GM19351 (cell line): ENCODE measurements at regions not wholly inside any gene's neighbourhood (a gene's known extent, or its start where the extent isn't known, plus 50 kb on each side); places are given as distances from the start of the nearest gene placed in this dataset.

Source experiments
- ATAC-seq: cut with Tn5 transposase; IDR thresholded peaks from one replicate; pipeline ENCODE4 v1.9.1; 2021; ENCODE audit warnings: mild to moderate bottlenecking, moderate library complexity; ENCODE audit not compliant: unreplicated experiment

- no peak for ATAC-seq
Observed at GRCh38 chr16:51556694-51557340, 405.7 kb upstream of the SALL1 start.

- ATAC-seq: no peak
Observed at GRCh38 chr16:51553910-51554309, 402.8 kb upstream of the SALL1 start.

DNA sequence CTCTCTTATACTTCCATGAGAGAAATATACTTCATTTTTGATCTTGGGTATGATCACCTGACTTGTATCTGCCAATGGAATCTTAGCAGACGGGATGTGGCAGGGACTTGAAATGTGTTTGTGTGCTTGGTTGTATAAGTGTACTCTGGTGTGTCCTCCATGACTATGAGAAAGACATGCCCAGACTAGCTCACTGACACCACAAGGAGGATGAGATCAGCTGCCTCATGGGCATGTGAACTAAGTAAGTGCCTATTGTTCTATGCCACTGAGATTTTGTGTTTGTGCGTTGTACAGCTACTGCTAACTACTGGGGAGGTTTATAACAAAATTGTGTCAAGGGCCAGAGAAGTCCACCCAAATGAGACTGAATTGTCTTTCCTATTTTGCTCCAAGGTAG is 402.2 kb upstream of the SALL1 start:
- ATAC-seq: no peak

DNA sequence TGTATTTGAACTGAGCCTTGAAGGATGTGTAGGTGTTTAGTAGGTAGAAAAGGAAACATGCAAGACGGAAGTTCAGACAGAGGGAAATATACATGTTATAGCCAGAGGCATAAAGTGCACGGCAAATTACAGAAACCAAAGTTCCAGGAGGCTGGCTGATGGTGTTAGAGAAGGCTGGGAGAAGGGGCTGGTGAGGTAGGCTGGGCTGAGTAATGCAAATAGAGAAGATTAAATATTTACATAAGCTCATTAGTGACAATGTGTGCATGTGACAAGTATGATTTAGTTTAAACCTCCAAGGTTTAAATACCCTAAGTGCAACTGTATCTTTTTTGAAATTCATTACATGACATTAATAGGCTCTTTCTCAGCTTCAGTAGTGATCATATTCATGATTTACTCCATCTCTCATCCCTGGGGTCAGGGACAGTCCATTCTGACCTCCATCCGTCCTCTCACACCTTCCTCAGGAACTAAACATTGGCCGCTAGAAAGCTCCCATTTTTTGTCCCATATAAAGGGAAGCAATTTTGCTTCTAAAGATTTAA is 399.8 kb upstream of the SALL1 start:
- ATAC-seq: no peak

DNA sequence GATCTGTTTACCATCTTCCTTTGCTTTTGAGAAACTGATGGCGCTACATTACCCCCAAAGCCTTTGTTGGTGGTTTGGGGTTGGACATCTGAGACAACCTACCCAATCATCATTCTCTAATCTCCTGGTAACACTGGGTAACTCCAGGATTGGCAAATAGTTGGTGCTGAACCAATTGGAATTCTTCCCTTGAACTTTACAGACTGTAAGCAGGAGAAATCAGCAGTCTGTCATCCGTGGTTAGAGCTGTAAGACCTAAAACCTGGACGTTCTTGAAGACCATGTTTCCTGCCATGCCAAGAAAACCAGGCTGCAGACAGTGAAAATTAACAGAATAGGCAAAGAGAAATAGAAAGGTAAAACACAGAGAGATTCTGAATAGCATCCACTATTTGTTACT is 398.8 kb upstream of the SALL1 start:
- no peak for ATAC-seq

GRCh38 chr16:51545951-51546350 is 394.9 kb upstream of the SALL1 start:
- ATAC-seq: no peak

- ATAC-seq: no peak
Observed at GRCh38 chr16:51544851-51545467, 393.9 kb upstream of the SALL1 start.

- no peak for ATAC-seq
Observed at GRCh38 chr16:51543971-51544370, 392.9 kb upstream of the SALL1 start.

DNA sequence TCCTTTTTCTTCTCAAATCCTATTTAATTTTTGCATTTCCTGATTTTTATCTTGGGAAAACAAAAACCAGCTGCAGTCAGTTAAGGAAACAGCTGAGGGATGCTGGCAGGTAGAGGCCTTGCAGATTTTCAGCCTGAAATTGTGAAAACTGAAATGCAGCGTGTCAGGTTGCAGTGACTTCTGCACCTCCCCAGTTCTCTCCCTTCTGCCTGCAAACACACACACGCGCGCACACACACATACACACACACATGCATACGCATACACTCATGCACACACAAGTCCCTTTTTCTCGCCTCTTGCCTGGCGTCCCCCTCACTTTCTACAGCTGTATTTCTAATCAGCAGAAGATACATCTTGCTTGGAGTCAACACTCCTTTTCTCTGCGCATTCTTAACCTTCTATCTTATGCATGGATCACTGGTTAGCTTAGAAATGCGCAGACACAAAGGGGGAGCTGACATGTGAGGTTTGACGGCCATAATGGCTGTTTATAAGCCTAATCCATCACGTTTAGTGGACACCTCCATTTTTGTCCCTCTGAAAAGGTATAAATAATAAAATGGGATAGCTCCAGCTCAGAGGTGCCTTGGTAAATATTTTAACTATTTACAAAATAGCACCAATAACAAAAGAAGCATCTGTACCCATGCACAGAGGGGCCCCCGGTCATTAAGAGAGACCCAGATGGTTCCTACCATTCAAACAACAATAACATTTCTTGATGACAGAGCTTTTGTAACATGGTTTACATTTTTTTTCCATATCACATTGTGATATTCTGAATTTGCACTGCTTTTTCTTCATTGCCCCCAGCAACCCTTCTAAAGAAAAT is 392.1 kb upstream of the SALL1 start:
- no peak for ATAC-seq

- ATAC-seq: no peak
Observed at GRCh38 chr16:51540259-51540658, 389.2 kb upstream of the SALL1 start.

DNA sequence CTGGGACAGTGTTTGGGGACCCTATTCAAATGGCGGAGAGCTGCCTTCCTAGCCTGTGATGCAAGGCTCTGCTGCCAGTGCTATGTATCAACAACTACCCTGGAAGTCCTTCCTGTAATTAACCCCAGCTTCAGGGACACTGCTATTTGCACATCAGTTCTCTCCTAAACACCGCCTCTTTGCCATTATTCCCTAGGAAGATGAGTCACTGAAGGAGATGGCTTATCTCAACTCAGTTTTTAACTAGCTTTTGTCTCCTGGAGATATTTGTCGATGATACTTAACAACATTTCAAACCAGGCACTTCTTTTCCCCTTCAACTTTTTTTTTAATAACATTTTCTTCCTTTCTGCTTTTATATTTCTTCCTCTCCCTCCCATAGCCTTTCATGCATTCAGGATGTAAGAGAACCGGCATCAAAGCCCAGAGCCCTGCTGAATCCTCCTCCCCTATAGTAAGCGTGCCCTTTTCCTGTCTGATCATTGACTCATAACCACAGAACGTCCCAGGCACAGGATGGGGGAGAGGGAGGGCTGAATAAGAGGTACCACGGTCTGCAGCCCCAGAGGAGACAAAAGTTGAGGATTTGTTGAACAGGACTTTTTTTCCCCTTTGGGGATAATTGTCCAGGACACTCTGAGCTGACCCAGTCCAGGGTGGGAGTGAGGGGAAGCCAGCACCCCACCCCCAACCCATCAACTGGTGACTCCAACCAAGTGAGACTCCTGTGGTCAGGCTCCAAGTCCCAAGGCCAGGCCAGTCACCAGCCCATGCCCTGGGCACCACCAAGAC is 387.8 kb upstream of the SALL1 start:
- ATAC-seq: no peak

- no peak for ATAC-seq
Observed at GRCh38 chr16:51535591-51535990, 384.5 kb upstream of the SALL1 start.

DNA sequence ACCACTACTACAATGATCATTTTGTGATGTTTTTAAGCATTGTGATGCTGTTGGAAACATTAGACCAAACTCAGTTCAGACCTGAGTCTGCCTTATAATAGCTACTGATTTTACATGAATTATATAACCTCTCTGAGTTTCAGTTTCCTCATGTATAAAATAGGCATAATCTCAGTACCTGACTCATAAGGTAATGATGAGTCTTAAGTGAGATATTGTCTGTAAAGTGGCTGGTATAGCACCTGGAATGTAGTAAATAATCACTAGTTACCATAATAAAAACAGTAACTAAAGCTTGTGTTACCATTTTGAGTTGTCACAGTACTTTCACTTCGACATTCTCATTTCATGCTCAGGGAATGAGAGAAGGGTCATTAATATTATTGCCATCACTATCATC is 381.5 kb upstream of the SALL1 start:
- ATAC-seq: no peak

DNA sequence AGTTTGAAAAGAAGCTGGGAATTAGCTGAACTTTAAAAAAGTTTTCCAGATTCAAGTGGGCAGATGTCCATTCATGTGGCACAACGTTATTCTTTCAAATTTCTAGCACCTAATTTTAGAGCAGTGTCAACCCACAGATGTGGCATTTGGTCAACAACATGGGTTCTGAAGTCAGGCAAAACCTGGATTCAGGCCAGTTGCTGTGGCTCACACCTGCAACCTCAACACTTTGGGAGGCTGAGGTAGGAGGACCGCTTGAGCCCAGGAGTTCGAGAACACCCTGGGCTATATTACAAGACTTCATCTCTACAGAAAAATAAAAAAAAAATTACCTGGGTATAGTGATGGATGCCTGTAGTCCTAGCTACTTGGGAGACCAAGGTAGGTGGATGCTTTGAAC is 380.2 kb upstream of the SALL1 start:
- ATAC-seq: no peak

DNA sequence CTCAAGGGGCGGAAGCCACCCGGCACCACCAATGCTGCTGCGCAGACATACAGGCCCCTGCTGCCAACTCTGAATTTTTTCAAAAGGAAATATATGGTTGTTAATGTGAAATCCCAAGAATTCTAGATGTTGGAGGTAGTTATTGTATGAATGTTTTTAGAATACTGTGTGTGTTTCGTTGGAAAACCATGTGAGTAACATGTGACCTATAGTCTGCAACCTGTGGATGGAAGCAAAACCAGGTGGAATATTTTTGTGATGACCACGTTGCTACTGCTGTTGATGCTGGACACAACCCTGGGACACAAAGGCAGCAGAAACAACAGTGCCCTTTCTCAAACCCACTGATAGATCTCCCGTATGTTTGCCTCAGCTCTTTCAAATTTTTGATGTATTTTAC is 376.3 kb upstream of the SALL1 start:
- ATAC-seq: no peak

- no peak for ATAC-seq
Observed at GRCh38 chr16:51526621-51527020, 375.6 kb upstream of the SALL1 start.

DNA sequence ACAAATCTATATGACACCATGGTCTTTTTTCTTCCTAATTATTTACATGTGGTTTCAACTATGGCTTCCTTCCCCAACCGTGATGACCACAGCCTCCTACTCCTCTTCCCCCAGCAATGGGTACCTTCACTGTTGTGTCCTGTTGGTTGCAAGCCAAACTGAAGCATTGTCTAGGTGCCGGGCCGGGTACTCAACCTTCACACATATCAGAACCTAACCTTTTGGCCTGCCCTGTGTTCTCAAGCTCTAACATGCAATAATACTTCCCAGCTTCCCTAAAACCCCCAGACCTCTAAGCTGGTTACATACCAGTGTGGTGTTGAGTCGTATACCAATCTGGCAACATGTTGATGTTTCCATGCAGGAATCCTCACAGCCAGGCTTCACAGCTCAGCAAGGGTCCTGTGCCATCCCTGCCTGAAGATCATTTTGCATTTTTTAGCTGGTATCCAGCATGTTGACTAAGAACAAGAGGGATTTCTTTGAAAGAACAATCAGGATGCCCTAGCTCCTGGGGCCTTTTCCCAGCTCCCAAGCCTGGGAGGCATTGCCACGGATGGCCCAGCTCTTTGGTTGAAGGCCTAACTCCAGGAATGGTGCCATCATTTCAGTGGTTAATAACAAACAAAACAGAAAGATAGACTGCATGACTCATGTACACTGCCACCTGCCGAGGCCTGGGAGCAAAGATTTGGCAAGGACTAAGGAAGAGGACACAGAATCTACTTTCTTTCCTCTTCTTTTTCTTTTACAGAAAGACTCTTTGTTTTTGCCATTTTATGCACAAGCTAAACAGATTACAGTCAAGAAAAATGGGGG is 373.7 kb upstream of the SALL1 start:
- no peak for ATAC-seq

GRCh38 chr16:51524070-51524469 is 373.0 kb upstream of the SALL1 start:
- no peak for ATAC-seq

DNA sequence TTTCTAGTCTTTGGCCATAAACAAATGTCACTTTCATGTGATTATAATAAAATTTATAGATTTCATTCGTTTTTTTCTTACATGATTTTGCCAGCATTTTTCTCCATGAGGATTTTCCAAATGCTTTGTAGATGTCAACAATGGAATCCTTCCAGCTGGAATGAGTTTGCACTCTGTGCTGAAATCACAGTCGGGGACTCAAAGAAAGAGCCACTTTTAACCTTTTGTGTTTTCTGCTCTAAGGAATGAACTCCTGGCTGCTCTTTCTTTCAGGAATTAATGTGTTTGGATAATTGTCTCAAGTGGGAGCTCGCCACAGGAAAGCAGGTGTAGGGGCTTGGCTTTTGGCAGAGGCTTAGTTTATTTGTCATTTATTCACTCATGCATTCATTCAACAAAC is 372.3 kb upstream of the SALL1 start:
- ATAC-seq: no peak

DNA sequence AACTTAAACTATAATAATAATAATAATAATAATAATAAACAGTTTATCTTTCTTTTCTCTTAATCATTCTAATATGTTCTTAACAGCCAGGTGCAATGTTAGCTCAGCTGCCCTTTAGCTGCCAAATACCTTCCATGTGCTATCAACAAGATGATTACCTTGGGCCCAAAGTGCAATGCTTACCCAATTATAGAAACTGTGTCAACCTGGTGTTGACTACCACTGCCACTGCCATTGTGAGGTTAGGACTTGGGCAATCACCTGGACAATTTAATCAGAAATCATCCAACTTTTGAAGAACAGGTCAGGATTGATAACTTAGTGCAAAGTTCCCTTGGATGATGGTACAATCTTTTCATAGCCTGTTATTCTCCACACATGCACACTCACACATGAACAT is 371.8 kb upstream of the SALL1 start:
- no peak for ATAC-seq
